Motor neuron (in vitro differentiated cells): ENCODE measurements at regions not wholly inside any gene's neighbourhood (a gene's known extent, or its start where the extent isn't known, plus 50 kb on each side); places are given as distances from the start of the nearest gene placed in this dataset.
"Not testable (repeated sequence)": the region's sequence is repeated elsewhere in the genome, so short reads cannot be mapped to it uniquely, and the experiment has no call there.

ENCODE experiments used
- ATAC-seq, 8 experiments: fragments of 200-7000 bp; cut with Tn5 transposase; replicated peaks in 6 of 8; 2 replicates each; pipeline ENCODE4 v1.8.0; 2021; ENCODE audit warnings: mild to moderate bottlenecking in 8 of 8, moderate library complexity in 8 of 8
- H3K27ac ChIP-seq, 2 donors: fragments of 250-450 bp; sonication (Bioruptor Pico); 2 replicates each; pipeline ENCODE4 v1.9.0; 2021; ENCODE audit warnings: antibody characterized with exemption in 2 of 2, mild to moderate bottlenecking in 2 of 2, moderate library complexity in 1 of 2
- H3K4me1 ChIP-seq, 2 donors: fragments of 250-450 bp; sonication (Bioruptor Pico); replicated peaks in 1 of 2; 2 replicates each; pipeline ENCODE4 v1.6.1; 2021; ENCODE audit warnings: antibody characterized with exemption in 2 of 2, mild to moderate bottlenecking in 2 of 2, moderate library complexity in 1 of 2
- H3K4me3 ChIP-seq, 5 donors: fragments of 250-450 bp; sonication (Bioruptor Pico); 2 replicates each; pipeline ENCODE4 v1.9.0; 2021; ENCODE audit warnings: antibody characterized with exemption in 5 of 5, mild to moderate bottlenecking in 5 of 5, moderate library complexity in 4 of 5
- WGBS, 10 experiments: fragments of 450-650 bp; shearing (Covaris generic); methylation state at CpG; one replicate each; pipeline ENCODE4 v1.0.0; 2022; 5-methylcytosine and 5-hydroxymethylcytosine counted together
- in situ Hi-C, 9 experiments: fragments of 400-800 bp; cut with MboI; loops; one replicate each; pipeline ENCODE4 v1.15.0; 2021; ENCODE audit warnings: low sequenced_read_pairs in 9 of 9, low pct_unique_long_range_greater_than_20kb in 2 of 9; ENCODE audit not compliant: unreplicated experiment in 9 of 9

GRCh38 chr5:82975812-82976211 lies 101.4 kb downstream of the TMEM167A start:
- no peak overlapping the region for H3K27ac ChIP-seq
- no peak for ATAC-seq
- in situ Hi-C loops = no loop called here
- no peak overlapping the region for H3K4me3 ChIP-seq
- 76 to 100% (median 97%) methylated on average over 1 to 5 of the region's 5 CpGs; no CpG with 5 or more reads in 1 of the 10 experiments for WGBS, 10 experiments
- peaks cover 0 to 3% of the 10 kb centered on the region in 2 donors for H3K4me1 ChIP-seq

- no peak for ATAC-seq
- H3K4me1 ChIP-seq = peaks cover 0 to 3% of the 10 kb centered on the region in 2 donors
- in situ Hi-C loops = no loop called here
- H3K4me3 ChIP-seq = no peak overlapping the region
- H3K27ac ChIP-seq = no peak overlapping the region
- WGBS, 10 experiments = 42 to 100% (median 86%) methylated on average over 1 to 9 of the region's 9 CpGs; no CpG with 5 or more reads in 1 of the 10 experiments
Measured at GRCh38 chr5:82975396-82975795, 101.8 kb downstream of the TMEM167A start.

- H3K4me3 ChIP-seq, ATAC-seq, H3K4me1 ChIP-seq, in situ Hi-C loops, H3K27ac ChIP-seq: not testable (repeated sequence)
- 0 to 100% (median 77%) methylated on average over 1 to 2 of the region's 2 CpGs; no CpG with 5 or more reads in 1 of the 10 experiments for WGBS, 10 experiments
Measured at GRCh38 chr5:82974346-82974745, 102.8 kb downstream of the TMEM167A start.

DNA sequence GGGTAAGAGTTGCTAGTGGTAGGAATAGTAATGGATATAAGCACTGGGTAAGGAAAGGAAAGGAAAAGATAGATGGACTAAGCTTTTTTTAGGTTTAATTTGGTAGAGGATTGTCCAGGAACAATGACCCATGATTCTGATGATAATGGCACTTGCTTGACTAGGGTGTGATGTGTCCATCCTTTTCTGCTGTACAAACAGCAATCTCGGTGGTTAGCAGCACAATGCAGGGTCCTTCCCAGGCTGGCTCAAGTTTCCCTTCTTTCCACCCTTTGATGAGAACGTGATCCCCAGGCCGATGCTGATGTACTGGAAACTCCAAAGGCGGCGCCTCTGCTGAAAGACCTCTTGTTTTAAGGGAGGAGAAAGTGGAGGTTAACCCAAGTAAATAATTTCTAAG lies 105.3 kb downstream of the TMEM167A start:
- no peak overlapping the region for H3K4me3 ChIP-seq
- H3K27ac ChIP-seq = no peak overlapping the region
- ATAC-seq = no peak
- in situ Hi-C loops = no loop called here
- WGBS, 10 experiments = 40 to 100% (median 77%) methylated on average over 1 to 5 of the region's 5 CpGs; no CpG with 5 or more reads in 2 of the 10 experiments
- H3K4me1 ChIP-seq = peaks cover 0 to 4% of the 10 kb centered on the region in 2 donors

- H3K4me1 ChIP-seq = peaks cover 0 to 10% of the 10 kb centered on the region in 2 donors
- H3K27ac ChIP-seq, H3K4me3 ChIP-seq, in situ Hi-C loops: not testable (repeated sequence)
- WGBS, 10 experiments = 14 to 100% (median 70%) methylated on average over 1 to 9 of the region's 10 CpGs; no CpG with 5 or more reads in 1 of the 10 experiments
- ATAC-seq = peak in 3 of 8 experiments; percentile 32 to 42 (median 33)
Measured at GRCh38 chr5:82971034-82971806, 106.0 kb downstream of the TMEM167A start.

- ATAC-seq = peak in 4 of 8 experiments; percentile 19 to 38 (median 30)
- H3K27ac ChIP-seq, in situ Hi-C loops, H3K4me3 ChIP-seq: not testable (repeated sequence)
- WGBS, 10 experiments = 17 to 97% (median 92%) methylated on average over 2 to 6 of the region's 6 CpGs
- H3K4me1 ChIP-seq = peaks cover 0 to 11% of the 10 kb centered on the region in 2 donors
Measured at GRCh38 chr5:82969221-82969976, 107.8 kb downstream of the TMEM167A start.

DNA sequence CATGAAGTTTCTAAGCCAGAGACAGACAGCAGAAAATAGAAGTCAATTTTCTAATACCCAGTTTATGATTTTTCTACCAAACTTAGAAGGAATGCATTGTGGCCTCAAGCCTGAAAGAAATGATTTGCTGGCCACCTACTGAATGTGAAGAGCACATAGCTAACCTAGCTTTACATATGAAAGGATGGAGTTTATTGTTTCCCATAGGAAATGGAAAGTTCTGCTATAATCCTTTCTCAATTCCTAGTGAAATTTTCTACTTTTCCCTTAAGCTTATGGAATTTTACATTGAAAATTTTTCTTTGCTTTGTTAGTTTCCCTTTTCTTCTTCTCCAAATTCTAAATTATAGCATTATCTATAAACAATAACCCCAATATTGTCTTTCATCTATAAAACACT lies 110.1 kb downstream of the TMEM167A start:
- Histone ChIP-seq H3K4me3 (no peak overlapping the region), H3K4me1 (peaks cover 0 to 11% of the 10 kb centered on the region in 2 donors), H3K27ac (no peak overlapping the region)
- in situ Hi-C loops = no loop called here
- no peak for ATAC-seq

- Histone ChIP-seq H3K27ac (no peak overlapping the region), H3K4me3 (no peak overlapping the region), H3K4me1 (no peaks in the 10 kb centered on the region)
- in situ Hi-C loops = no loop called here
- ATAC-seq = peak in 1 of 8 experiments; percentile 72
- WGBS, 10 experiments = 100% methylated on average over 1 of the region's 1 CpG; no CpG with 5 or more reads in 7 of the 10 experiments
Measured at GRCh38 chr5:82959466-82959865, 117.7 kb downstream of the TMEM167A start.

DNA sequence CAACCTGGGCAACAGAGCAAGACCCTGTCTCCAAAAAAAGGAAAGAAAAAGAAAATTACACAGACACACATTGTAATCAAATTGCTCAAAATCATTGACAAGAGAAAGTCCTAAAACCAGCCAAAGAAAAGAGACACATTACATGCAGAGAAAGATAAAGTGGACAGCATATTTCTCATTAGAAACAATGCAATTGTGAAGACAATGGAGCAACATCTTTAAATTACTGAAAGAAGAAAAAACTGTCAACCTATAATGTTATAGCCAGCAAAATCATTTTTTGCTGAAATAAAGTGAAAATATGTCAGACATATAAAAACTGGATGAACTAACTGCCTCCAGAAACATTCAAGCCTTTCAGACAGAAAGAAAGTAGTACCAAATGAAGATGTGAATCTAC lies 120.6 kb downstream of the TMEM167A start:
- Histone ChIP-seq H3K27ac (no peak overlapping the region), H3K4me1 (no peaks in the 10 kb centered on the region), H3K4me3 (no peak overlapping the region)
- in situ Hi-C loops = no loop called here
- no peak for ATAC-seq

DNA sequence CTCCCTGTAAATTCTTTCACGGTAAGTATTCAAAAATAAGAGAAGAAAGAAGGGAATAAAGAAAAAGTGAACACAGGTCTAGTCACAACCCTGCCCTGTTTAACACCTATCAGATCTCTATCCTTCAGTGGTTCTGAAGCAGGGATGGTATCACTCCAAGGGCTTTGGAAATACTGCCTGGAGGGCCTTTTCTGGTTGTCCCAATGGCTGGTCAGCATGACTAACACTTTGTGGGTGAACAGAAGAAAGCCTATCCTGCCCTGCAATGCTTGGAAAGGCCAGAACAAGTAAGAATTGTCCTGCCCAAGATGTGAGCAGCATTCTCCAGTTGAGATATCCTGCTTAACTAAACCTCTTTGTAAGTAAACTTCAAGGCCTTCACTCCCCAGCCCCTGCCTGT lies 124.9 kb downstream of the TMEM167A start:
- no peak overlapping the region for H3K4me3 ChIP-seq
- peak in 2 of 8 experiments; percentile 48 to 65 for ATAC-seq
- 88 to 100% (median 100%) methylated on average over 1 of the region's 1 CpG; no CpG with 5 or more reads in 2 of the 10 experiments for WGBS, 10 experiments
- no peaks in the 10 kb centered on the region for H3K4me1 ChIP-seq
- H3K27ac ChIP-seq = no peak overlapping the region
- in situ Hi-C loops = no loop called here

DNA sequence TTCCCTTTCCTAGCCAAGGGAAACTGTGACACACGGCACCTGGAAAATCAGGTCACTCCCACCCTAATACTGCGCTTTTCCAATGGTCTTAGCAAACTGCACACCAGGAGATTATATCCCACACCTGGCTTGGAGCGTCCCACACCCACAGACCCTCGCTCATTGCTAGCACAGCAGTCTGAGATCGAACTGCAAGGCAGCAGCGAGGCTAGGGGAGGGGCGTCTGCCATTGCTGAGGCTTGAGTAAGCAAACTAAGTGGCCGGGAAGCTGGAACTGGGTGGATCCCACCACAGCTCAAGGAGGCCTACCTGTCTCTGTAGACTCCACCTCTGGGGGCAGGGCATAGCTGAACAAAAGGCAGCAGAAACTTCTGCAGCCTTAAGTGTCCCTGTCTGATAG lies 132.9 kb downstream of the TMEM167A start:
- H3K4me1 ChIP-seq, in situ Hi-C loops, H3K4me3 ChIP-seq, H3K27ac ChIP-seq, ATAC-seq: not testable (repeated sequence)
- WGBS, 10 experiments = 0 to 100% (median 80%) methylated on average over 1 to 5 of the region's 8 CpGs; no CpG with 5 or more reads in 3 of the 10 experiments

DNA sequence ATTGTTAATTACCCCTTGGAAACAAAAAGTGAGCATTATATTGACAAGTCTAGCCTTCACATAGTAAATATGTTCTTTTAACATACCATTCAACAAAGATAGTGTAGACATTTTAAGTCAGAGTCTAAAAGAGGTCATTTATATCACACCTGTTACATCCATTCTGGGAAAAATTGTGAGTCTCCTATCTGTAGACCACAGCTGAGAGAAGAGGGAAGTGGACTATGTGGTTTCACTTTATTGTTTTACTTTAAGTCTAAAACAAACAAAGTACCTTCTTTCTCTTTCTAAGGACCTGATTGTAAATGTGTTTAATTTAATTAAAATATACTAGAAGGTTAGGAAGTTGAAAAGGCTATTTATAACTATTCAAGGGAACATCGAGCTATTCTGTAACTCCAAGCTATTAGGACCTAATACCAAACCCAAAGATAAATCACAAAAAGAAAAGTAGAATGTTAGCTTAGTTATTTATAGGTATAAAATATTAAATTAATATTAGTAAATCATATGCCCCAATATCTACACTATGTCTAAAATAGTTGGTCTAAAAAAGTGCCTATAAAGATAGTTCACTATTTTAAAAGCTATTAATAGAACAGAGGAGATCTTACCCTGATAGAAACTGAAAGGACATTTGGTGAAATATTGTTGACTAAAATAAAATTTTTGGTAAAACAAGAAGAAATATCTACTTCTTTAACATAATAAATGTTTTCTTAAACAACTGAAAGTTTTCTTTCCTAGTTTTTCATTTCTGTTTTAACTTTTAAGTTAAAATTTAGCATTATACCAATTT lies 134.9 kb downstream of the TMEM167A start:
- in situ Hi-C loops = no loop called here
- no peak for ATAC-seq
- H3K4me3 ChIP-seq = no peak overlapping the region
- 0 to 100% (median 50%) methylated on average over 1 of the region's 1 CpG; no CpG with 5 or more reads in 1 of the 10 experiments for WGBS, 10 experiments
- H3K4me1 ChIP-seq = no peaks in the 10 kb centered on the region
- H3K27ac ChIP-seq = no peak overlapping the region
